Temporal lobe (tissue), 1 donor: ENCODE measurements at regions not wholly inside any gene's neighbourhood (a gene's known extent, or its start where the extent isn't known, plus 50 kb on each side); places are given as distances from the start of the nearest gene placed in this dataset. TPM values are rescaled to one million over a fixed set of nuclear protein-coding genes. Genes with fewer than 3 reads are reported as not detected.

Experiments
- small RNA-seq: library from RNA; depleted of rRNA; stranded (forward); fragments of <200 nt; gene quantifications from one replicate; pipeline ENCODE3, GENCODE V24; 2014; ENCODE audit warnings: low replicate concordance

Small RNAs in the stretch of these regions (small RNA-seq; reads per million reads assigned to genes)
- gene AC092902.1, result not detected
- not detected for gene AF186996.2
- gene AF186996.3, result not detected
- not detected for gene MIR548I1
- not detected for gene SNRPCP11
